ENCODE measurements at regions not wholly inside any gene's neighbourhood (a gene's known extent, or its start where the extent isn't known, plus 50 kb on each side); places are given as distances from the start of the nearest gene placed in this dataset.

- no peaks in the 10 kb centered on the region for H3K36me3 ChIP-seq (ENCODE audit: insufficient read depth, low read length)
- no peak overlapping the region for H3K4me3 ChIP-seq (ENCODE audit: low read depth, low read length, poor library complexity, severe bottlenecking)
- H3K27me3 ChIP-seq (ENCODE audit: insufficient read depth, low read length): no peaks in the 10 kb centered on the region
- H3K79me2 ChIP-seq (ENCODE audit: insufficient read depth, low read length): no peaks in the 10 kb centered on the region
- H3K9ac ChIP-seq (ENCODE audit: low read length): no peak overlapping the region
- no peaks in the 10 kb centered on the region for H3K9me3 ChIP-seq (ENCODE audit: low read length)
- no peaks in the 10 kb centered on the region for H3F3A ChIP-seq (ENCODE audit: insufficient read depth, low read length)
- no peak overlapping the region for H3K27ac ChIP-seq (ENCODE audit: low read depth, low read length, poor library complexity, severe bottlenecking)
- no peak overlapping the region for H3K4me2 ChIP-seq (ENCODE audit: low read length)
- no peak overlapping the region for H2AFZ ChIP-seq (ENCODE audit: low read length)
- no peak for TF ChIP-seq EZH2 (IDR thresholded peaks at IDR 0.05; ENCODE audit: borderline replicate concordance, low read length)
- TF ChIP-seq CTCF (IDR thresholded peaks at IDR 0.05; ENCODE audit: low read length): no peak
- H3K4me1 ChIP-seq (ENCODE audit: insufficient read depth, low read length, severe bottlenecking): no peaks in the 10 kb centered on the region
- H3K9me2 ChIP-seq (ENCODE audit: low read depth, low read length): no peaks in the 10 kb centered on the region
- no peaks in the 10 kb centered on the region for H4K20me1 ChIP-seq (ENCODE audit: insufficient read depth, low read length)
Measured at GRCh38 chr6:22129751-22130150, 167.1 kb downstream of the PRL start.

GRCh38 chr6:22132656-22133055, 164.2 kb downstream of the PRL start:
- no peaks in the 10 kb centered on the region for H3K9me3 ChIP-seq (ENCODE audit: low read length)
- H4K20me1 ChIP-seq (ENCODE audit: insufficient read depth, low read length): no peaks in the 10 kb centered on the region
- H3K9me2 ChIP-seq (ENCODE audit: low read depth, low read length): no peaks in the 10 kb centered on the region
- no peak overlapping the region for H3K9ac ChIP-seq (ENCODE audit: low read length)
- no peaks in the 10 kb centered on the region for H3K4me1 ChIP-seq (ENCODE audit: insufficient read depth, low read length, severe bottlenecking)
- no peaks in the 10 kb centered on the region for H3F3A ChIP-seq (ENCODE audit: insufficient read depth, low read length)
- H3K79me2 ChIP-seq (ENCODE audit: insufficient read depth, low read length): no peaks in the 10 kb centered on the region
- TF ChIP-seq EZH2 (IDR thresholded peaks at IDR 0.05; ENCODE audit: borderline replicate concordance, low read length): no peak
- H2AFZ ChIP-seq (ENCODE audit: low read length): no peak overlapping the region
- H3K27me3 ChIP-seq (ENCODE audit: insufficient read depth, low read length): no peaks in the 10 kb centered on the region
- H3K36me3 ChIP-seq (ENCODE audit: insufficient read depth, low read length): no peaks in the 10 kb centered on the region
- H3K4me2 ChIP-seq (ENCODE audit: low read length): no peak overlapping the region
- H3K27ac ChIP-seq (ENCODE audit: low read depth, low read length, poor library complexity, severe bottlenecking): no peak overlapping the region
- H3K4me3 ChIP-seq (ENCODE audit: low read depth, low read length, poor library complexity, severe bottlenecking): no peak overlapping the region

GRCh38 chr6:22133357-22133756, 163.5 kb downstream of the PRL start:
- Histone ChIP-seq H3K4me1 (ENCODE audit: insufficient read depth, low read length, severe bottlenecking) (peaks cover 5% of the 10 kb centered on the region), H3K27me3 (ENCODE audit: insufficient read depth, low read length) (no peaks in the 10 kb centered on the region), H3K9me2 (ENCODE audit: low read depth, low read length) (no peaks in the 10 kb centered on the region), H2AFZ (ENCODE audit: low read length) (no peak overlapping the region), H3K27ac (ENCODE audit: low read depth, low read length, poor library complexity, severe bottlenecking) (no peak overlapping the region), H4K20me1 (ENCODE audit: insufficient read depth, low read length) (no peaks in the 10 kb centered on the region), H3K36me3 (ENCODE audit: insufficient read depth, low read length) (no peaks in the 10 kb centered on the region), H3F3A (ENCODE audit: insufficient read depth, low read length) (no peaks in the 10 kb centered on the region), H3K4me3 (ENCODE audit: low read depth, low read length, poor library complexity, severe bottlenecking) (no peak overlapping the region), H3K9me3 (ENCODE audit: low read length) (no peaks in the 10 kb centered on the region), H3K4me2 (ENCODE audit: low read length) (no peak overlapping the region), H3K79me2 (ENCODE audit: insufficient read depth, low read length) (no peaks in the 10 kb centered on the region), H3K9ac (ENCODE audit: low read length) (no peak overlapping the region)
- TF ChIP-seq EZH2 (IDR thresholded peaks at IDR 0.05; ENCODE audit: borderline replicate concordance, low read length): no peak
- no peak for TF ChIP-seq CTCF (IDR thresholded peaks at IDR 0.05; ENCODE audit: low read length)

- Histone ChIP-seq H3K36me3 (ENCODE audit: insufficient read depth, low read length) (no peaks in the 10 kb centered on the region), H3F3A (ENCODE audit: insufficient read depth, low read length) (no peaks in the 10 kb centered on the region), H3K9me3 (ENCODE audit: low read length) (no peaks in the 10 kb centered on the region), H3K27ac (ENCODE audit: low read depth, low read length, poor library complexity, severe bottlenecking) (no peak overlapping the region), H3K4me2 (ENCODE audit: low read length) (no peak overlapping the region), H4K20me1 (ENCODE audit: insufficient read depth, low read length) (no peaks in the 10 kb centered on the region), H3K27me3 (ENCODE audit: insufficient read depth, low read length) (no peaks in the 10 kb centered on the region), H3K4me1 (ENCODE audit: insufficient read depth, low read length, severe bottlenecking) (peaks cover 5% of the 10 kb centered on the region), H3K79me2 (ENCODE audit: insufficient read depth, low read length) (no peaks in the 10 kb centered on the region), H3K4me3 (ENCODE audit: low read depth, low read length, poor library complexity, severe bottlenecking) (no peak overlapping the region), H2AFZ (ENCODE audit: low read length) (no peak overlapping the region), H3K9ac (ENCODE audit: low read length) (no peak overlapping the region), H3K9me2 (ENCODE audit: low read depth, low read length) (no peaks in the 10 kb centered on the region)
- no peak for TF ChIP-seq CTCF (IDR thresholded peaks at IDR 0.05; ENCODE audit: low read length)
- no peak for TF ChIP-seq EZH2 (IDR thresholded peaks at IDR 0.05; ENCODE audit: borderline replicate concordance, low read length)
Measured at GRCh38 chr6:22134308-22134707, 162.5 kb downstream of the PRL start.

Measured in OCI-LY1 (cell line).